Lower lobe of right lung (tissue), 2 donors: ENCODE measurements at regions not wholly inside any gene's neighbourhood (a gene's known extent, or its start where the extent isn't known, plus 50 kb on each side); places are given as distances from the start of the nearest gene placed in this dataset.

Source experiments
- ATAC-seq, 2 donors: fragments of 200-7000 bp; cut with Tn5 transposase; one replicate each; pipeline ENCODE4 v1.9.1; 2020 to 2022; ENCODE audit warnings: mild to moderate bottlenecking in 2 of 2, moderate library complexity in 2 of 2
- DNase-seq: peaks from one replicate; pipeline ENCODE4 v3.0.0-alpha.2; 2020
- H3K27ac ChIP-seq: fragments of 200-600 bp; one replicate; pipeline ENCODE4 v1.8.0; 2022
- H3K27me3 ChIP-seq: fragments of 200-600 bp; one replicate; pipeline ENCODE4 v1.8.0; 2022; ENCODE audit warnings: low read depth
- H3K36me3 ChIP-seq: fragments of 200-600 bp; one replicate; pipeline ENCODE4 v1.8.0; 2022; ENCODE audit warnings: mild to moderate bottlenecking
- H3K4me1 ChIP-seq: fragments of 200-600 bp; one replicate; pipeline ENCODE4 v1.8.0; 2022
- H3K4me3 ChIP-seq: fragments of 200-600 bp; one replicate; pipeline ENCODE4 v1.8.0; 2022; ENCODE audit warnings: mild to moderate bottlenecking
- H3K9me3 ChIP-seq: fragments of 200-600 bp; one replicate; pipeline ENCODE4 v1.8.0; 2022
- CTCF ChIP-seq: fragments of 200-600 bp; IDR thresholded peaks from one replicate; pipeline ENCODE4 v1.8.0; 2022; ENCODE audit warnings: antibody characterized with exemption, mild to moderate bottlenecking
- intact Hi-C: fragments of 100-400 bp; cut with DNase I; formaldehyde crosslinking; loops from one replicate; pipeline ENCODE4 v1.11.0; 2022
- donor health status: DM: no; HTN: yes; CAD: no; lungs with severe emphysema.

DNA sequence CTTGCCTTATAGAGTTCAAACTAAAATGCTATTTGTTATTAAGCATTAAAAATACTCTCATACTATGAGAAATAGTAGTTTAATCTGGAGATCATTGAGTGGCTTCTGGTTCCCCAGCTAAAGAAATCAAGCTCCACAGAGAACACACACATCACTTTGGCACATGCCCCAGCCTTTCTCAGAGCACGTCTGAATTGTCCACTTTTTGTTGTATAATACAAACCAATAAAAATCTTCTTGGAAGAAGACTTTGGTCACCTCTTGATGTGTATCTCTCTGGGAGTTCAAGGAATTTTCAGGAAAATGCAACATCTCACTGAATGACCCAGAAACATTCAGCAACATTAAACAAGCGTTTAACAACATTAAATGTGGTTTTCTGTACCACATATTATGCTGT is 413.9 kb downstream of the GALC start:
- DNase-seq, result no peak
- Histone ChIP-seq H3K36me3 (no peaks in the 10 kb centered on the region), H3K4me3 (no peak overlapping the region), H3K9me3 (no peaks in the 10 kb centered on the region), H3K27ac (no peak overlapping the region), H3K27me3 (no peaks in the 10 kb centered on the region), H3K4me1 (no peaks in the 10 kb centered on the region)
- ATAC-seq, result no peak
- intact Hi-C loops, result no loop called here
- TF ChIP-seq CTCF, result no peak

GRCh38 chr14:87575378-87575777 is 417.6 kb downstream of the GALC start:
- intact Hi-C loops, result no loop called here
- Histone ChIP-seq H3K36me3 (no peaks in the 10 kb centered on the region), H3K4me3 (no peak overlapping the region), H3K27me3 (no peaks in the 10 kb centered on the region), H3K27ac (no peak overlapping the region), H3K4me1 (no peaks in the 10 kb centered on the region), H3K9me3 (no peaks in the 10 kb centered on the region)
- ATAC-seq (no peak), DNase-seq (no peak)
- no peak for TF ChIP-seq CTCF

GRCh38 chr14:87573591-87573990 is 419.4 kb downstream of the GALC start:
- H3K27me3 ChIP-seq, result no peaks in the 10 kb centered on the region
- ATAC-seq (no peak), DNase-seq (no peak)
- H3K4me1 ChIP-seq, result no peaks in the 10 kb centered on the region
- TF ChIP-seq CTCF, result no peak
- intact Hi-C loops, result no loop called here
- H3K27ac ChIP-seq, result no peak overlapping the region
- H3K36me3 ChIP-seq, result no peaks in the 10 kb centered on the region
- H3K9me3 ChIP-seq, result no peaks in the 10 kb centered on the region
- no peak overlapping the region for H3K4me3 ChIP-seq

DNA sequence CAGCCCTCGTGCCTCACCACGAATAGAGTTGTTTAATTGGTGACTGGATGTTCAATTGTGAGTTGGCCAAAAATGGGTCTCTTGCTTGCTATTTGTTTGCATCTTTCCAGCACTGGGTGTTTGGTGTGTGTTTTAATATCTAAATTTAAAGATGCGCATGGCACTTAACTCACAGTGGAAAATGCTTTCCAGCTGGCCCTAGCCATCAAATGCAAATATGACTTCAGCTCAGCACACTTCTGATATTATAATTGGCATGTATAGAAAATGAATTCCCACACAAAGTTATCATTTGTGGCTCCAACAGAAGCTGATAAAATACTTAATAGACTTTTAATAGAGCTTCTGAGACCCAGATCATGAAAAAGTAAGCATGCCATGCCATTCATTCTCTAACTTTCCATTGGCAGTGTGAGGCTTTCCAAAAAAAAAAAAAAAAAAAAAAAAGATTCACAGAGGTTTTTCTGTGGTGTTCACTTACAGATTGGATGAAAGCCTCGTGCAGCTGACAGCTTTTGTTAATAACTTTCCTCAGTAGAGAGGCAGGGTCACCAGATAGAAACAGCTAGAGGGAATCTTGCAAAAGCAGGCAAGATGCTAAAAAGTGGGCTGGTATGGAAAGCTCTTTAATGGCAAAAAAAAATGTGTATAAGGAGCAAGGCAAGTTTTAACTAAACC is 425.2 kb downstream of the GALC start:
- Histone ChIP-seq H3K4me1 (no peaks in the 10 kb centered on the region), H3K36me3 (no peaks in the 10 kb centered on the region), H3K9me3 (no peaks in the 10 kb centered on the region), H3K27ac (no peak overlapping the region), H3K4me3 (no peak overlapping the region), H3K27me3 (no peaks in the 10 kb centered on the region)
- TF ChIP-seq CTCF, result no peak
- DNase-seq, result no peak
- intact Hi-C loops, result no loop called here
- no peak for ATAC-seq

- DNase-seq, result no peak
- no peaks in the 10 kb centered on the region for H3K27me3 ChIP-seq
- H3K4me3 ChIP-seq, result no peak overlapping the region
- H3K9me3 ChIP-seq, result no peaks in the 10 kb centered on the region
- no peaks in the 10 kb centered on the region for H3K4me1 ChIP-seq
- intact Hi-C loops, result no loop called here
- no peak overlapping the region for H3K27ac ChIP-seq
- no peaks in the 10 kb centered on the region for H3K36me3 ChIP-seq
- ATAC-seq, result no peak
- no peak for TF ChIP-seq CTCF
Observed at GRCh38 chr14:87566991-87567390, 426.0 kb downstream of the GALC start.
